GM18502 (cell line): ENCODE measurements at regions not wholly inside any gene's neighbourhood (a gene's known extent, or its start where the extent isn't known, plus 50 kb on each side); places are given as distances from the start of the nearest gene placed in this dataset.
"Not testable (repeated sequence)": the region's sequence is repeated elsewhere in the genome, so short reads cannot be mapped to it uniquely, and the experiment has no call there.

Source experiments
- ATAC-seq: cut with Tn5 transposase; IDR thresholded peaks from one replicate; pipeline ENCODE4 v1.9.1; 2021; ENCODE audit warnings: mild to moderate bottlenecking; ENCODE audit not compliant: unreplicated experiment, poor library complexity

GRCh38 chr15:87728998-87729397, 527.5 kb downstream of the NTRK3 start:
- no peak for ATAC-seq

- ATAC-seq, result no peak
Measured at GRCh38 chr15:87727073-87727472, 529.5 kb downstream of the NTRK3 start.

GRCh38 chr15:87724330-87724729, 532.2 kb downstream of the NTRK3 start:
- no peak for ATAC-seq

GRCh38 chr15:87722941-87723691, 533.4 kb downstream of the NTRK3 start:
- ATAC-seq, result no peak

GRCh38 chr15:87720235-87720634, 536.3 kb downstream of the NTRK3 start:
- no peak for ATAC-seq

- ATAC-seq, result no peak
Measured at GRCh38 chr15:87716422-87716821, 540.1 kb downstream of the NTRK3 start.

GRCh38 chr15:87715252-87715651, 541.3 kb downstream of the NTRK3 start:
- ATAC-seq, result no peak

- ATAC-seq, result no peak
Measured at GRCh38 chr15:87713475-87713879, 543.1 kb downstream of the NTRK3 start.

GRCh38 chr15:87712211-87712610, 544.3 kb downstream of the NTRK3 start:
- ATAC-seq, result no peak

GRCh38 chr15:87711026-87711425, 545.5 kb downstream of the NTRK3 start:
- ATAC-seq, result no peak

- ATAC-seq, result no peak
Measured at GRCh38 chr15:87710406-87710805, 546.1 kb downstream of the NTRK3 start.

GRCh38 chr15:87707566-87708130, 548.9 kb downstream of the NTRK3 start:
- ATAC-seq, result no peak

- no peak for ATAC-seq
Measured at GRCh38 chr15:87707071-87707470, 549.5 kb downstream of the NTRK3 start.

- ATAC-seq, result no peak
Measured at GRCh38 chr15:87706001-87706400, 550.5 kb downstream of the NTRK3 start.

- no peak for ATAC-seq
Measured at GRCh38 chr15:87704276-87704675, 552.3 kb downstream of the NTRK3 start.

GRCh38 chr15:87703327-87704111, 553.0 kb downstream of the NTRK3 start:
- ATAC-seq, result no peak

GRCh38 chr15:87702270-87702669, 554.3 kb downstream of the NTRK3 start:
- ATAC-seq, result no peak

- not testable (repeated sequence) for ATAC-seq
Measured at GRCh38 chr15:87698467-87698866, 558.1 kb downstream of the NTRK3 start.

- no peak for ATAC-seq
Measured at GRCh38 chr15:87689716-87690115, 566.8 kb downstream of the NTRK3 start.

- no peak for ATAC-seq
Measured at GRCh38 chr15:87687523-87687870, 569.0 kb downstream of the NTRK3 start.

- no peak for ATAC-seq
Measured at GRCh38 chr15:87686841-87687522, 569.6 kb downstream of the NTRK3 start.
